ENCODE measurements at regions not wholly inside any gene's neighbourhood (a gene's known extent, or its start where the extent isn't known, plus 50 kb on each side); places are given as distances from the start of the nearest gene placed in this dataset.

DNA sequence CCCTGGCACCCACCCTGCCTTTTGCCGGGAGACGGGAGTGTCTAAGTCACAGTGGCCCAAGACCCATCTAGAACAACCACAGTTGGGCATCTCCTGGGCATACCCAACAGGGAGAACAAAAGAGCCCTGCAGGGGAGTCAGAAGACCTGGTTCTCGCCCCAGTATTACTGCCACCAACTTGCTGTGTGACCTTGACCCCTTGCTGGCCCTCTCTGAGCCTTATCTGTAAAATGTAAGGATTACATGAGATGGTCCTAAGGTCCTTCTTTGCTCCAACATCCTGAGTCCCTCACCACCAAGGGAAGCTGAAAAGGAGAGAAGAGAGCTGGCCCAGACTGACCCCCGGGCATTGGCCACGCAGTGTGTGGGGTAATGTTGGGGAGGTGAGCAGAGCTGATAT lies 119.0 kb downstream of the CCT6B start:
- Histone ChIP-seq H3K4me1 (ENCODE audit: control insufficient read depth in 4 of 4, insufficient read depth in 4 of 4, low read length in 3 of 4) (no peaks in the 10 kb centered on the region), H3K27me3 (ENCODE audit: control insufficient read depth in 4 of 4, insufficient read depth in 4 of 4, low read length in 3 of 4) (no peaks in the 10 kb centered on the region), H3K4me3 (ENCODE audit: low read depth in 1 of 3, low read length in 3 of 3) (no peak overlapping the region), H3K27ac (ENCODE audit: low read depth in 1 of 2, low read length in 2 of 2) (no peak overlapping the region), H3K9me3 (ENCODE audit: control insufficient read depth in 4 of 4, low read length in 3 of 4) (peaks cover 0 to 5% (median 0%) of the 10 kb centered on the region in 4 donors), H3K36me3 (ENCODE audit: control insufficient read depth in 4 of 4, insufficient read depth in 3 of 4, low read depth in 1 of 4, low read length in 3 of 4) (no peaks in the 10 kb centered on the region), H3K9ac (ENCODE audit: low read depth in 1 of 2, low read length in 2 of 2) (no peak overlapping the region)
- TF ChIP-seq RAD21 (IDR thresholded peaks at IDR 0.05) (no peak), YY1 (IDR thresholded peaks at IDR 0.05) (no peak), ZBTB33 (IDR thresholded peaks at IDR 0.05) (no peak), JUND (IDR thresholded peaks at IDR 0.05) (no peak), RXRA (IDR thresholded peaks at IDR 0.05) (no peak), TAF1 (conservative IDR thresholded peaks at IDR 0.05) (no peak), EGR1 (IDR thresholded peaks at IDR 0.05; ENCODE audit: low read depth in 2 of 2) (no peak), SP1 (IDR thresholded peaks at IDR 0.05) (no peak), HNF4A (conservative IDR thresholded peaks at IDR 0.05) (no peak), NR2F2 (IDR thresholded peaks at IDR 0.05) (no peak), GABPA (IDR thresholded peaks at IDR 0.05 in 1 of 2, conservative IDR thresholded peaks at IDR 0.05 in 1 of 2) (no peak), HNF4G (IDR thresholded peaks at IDR 0.05) (no peak)
- TF ChIP-seq, protein P1, sequence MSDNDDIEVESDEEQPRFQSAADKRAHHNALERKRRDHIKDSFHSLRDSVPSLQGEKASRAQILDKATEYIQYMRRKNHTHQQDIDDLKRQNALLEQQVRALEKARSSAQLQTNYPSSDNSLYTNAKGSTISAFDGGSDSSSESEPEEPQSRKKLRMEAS (IDR thresholded peaks at IDR 0.05), result no peak
- TF ChIP-seq, protein P2, sequence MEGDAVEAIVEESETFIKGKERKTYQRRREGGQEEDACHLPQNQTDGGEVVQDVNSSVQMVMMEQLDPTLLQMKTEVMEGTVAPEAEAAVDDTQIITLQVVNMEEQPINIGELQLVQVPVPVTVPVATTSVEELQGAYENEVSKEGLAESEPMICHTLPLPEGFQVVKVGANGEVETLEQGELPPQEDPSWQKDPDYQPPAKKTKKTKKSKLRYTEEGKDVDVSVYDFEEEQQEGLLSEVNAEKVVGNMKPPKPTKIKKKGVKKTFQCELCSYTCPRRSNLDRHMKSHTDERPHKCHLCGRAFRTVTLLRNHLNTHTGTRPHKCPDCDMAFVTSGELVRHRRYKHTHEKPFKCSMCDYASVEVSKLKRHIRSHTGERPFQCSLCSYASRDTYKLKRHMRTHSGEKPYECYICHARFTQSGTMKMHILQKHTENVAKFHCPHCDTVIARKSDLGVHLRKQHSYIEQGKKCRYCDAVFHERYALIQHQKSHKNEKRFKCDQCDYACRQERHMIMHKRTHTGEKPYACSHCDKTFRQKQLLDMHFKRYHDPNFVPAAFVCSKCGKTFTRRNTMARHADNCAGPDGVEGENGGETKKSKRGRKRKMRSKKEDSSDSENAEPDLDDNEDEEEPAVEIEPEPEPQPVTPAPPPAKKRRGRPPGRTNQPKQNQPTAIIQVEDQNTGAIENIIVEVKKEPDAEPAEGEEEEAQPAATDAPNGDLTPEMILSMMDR (IDR thresholded peaks at IDR 0.05; ENCODE audit: low read depth, low read length, missing input control), result no peak
- TF ChIP-seq, protein P3, sequence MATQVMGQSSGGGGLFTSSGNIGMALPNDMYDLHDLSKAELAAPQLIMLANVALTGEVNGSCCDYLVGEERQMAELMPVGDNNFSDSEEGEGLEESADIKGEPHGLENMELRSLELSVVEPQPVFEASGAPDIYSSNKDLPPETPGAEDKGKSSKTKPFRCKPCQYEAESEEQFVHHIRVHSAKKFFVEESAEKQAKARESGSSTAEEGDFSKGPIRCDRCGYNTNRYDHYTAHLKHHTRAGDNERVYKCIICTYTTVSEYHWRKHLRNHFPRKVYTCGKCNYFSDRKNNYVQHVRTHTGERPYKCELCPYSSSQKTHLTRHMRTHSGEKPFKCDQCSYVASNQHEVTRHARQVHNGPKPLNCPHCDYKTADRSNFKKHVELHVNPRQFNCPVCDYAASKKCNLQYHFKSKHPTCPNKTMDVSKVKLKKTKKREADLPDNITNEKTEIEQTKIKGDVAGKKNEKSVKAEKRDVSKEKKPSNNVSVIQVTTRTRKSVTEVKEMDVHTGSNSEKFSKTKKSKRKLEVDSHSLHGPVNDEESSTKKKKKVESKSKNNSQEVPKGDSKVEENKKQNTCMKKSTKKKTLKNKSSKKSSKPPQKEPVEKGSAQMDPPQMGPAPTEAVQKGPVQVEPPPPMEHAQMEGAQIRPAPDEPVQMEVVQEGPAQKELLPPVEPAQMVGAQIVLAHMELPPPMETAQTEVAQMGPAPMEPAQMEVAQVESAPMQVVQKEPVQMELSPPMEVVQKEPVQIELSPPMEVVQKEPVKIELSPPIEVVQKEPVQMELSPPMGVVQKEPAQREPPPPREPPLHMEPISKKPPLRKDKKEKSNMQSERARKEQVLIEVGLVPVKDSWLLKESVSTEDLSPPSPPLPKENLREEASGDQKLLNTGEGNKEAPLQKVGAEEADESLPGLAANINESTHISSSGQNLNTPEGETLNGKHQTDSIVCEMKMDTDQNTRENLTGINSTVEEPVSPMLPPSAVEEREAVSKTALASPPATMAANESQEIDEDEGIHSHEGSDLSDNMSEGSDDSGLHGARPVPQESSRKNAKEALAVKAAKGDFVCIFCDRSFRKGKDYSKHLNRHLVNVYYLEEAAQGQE (IDR thresholded peaks at IDR 0.05), result no peak
- DNase-seq (ENCODE audit: low spot score), result no peak
- 97% methylated on average over 5 of the region's 5 CpGs for WGBS

GRCh38 chr17:34841467-34841866 lies 119.8 kb downstream of the CCT6B start:
- DNase-seq (ENCODE audit: low spot score), result no peak
- no peak overlapping the region for H3K4me3 ChIP-seq (ENCODE audit: low read depth in 1 of 3, low read length in 3 of 3)
- H3K9ac ChIP-seq (ENCODE audit: low read depth in 1 of 2, low read length in 2 of 2), result no peak overlapping the region
- H3K9me3 ChIP-seq (ENCODE audit: control insufficient read depth in 4 of 4, low read length in 3 of 4), result peaks cover 0 to 5% (median 0%) of the 10 kb centered on the region in 4 donors
- WGBS, result 76% methylated on average over 1 of the region's 1 CpG
- no peaks in the 10 kb centered on the region for H3K4me1 ChIP-seq (ENCODE audit: control insufficient read depth in 4 of 4, insufficient read depth in 4 of 4, low read length in 3 of 4)
- H3K27me3 ChIP-seq (ENCODE audit: control insufficient read depth in 4 of 4, insufficient read depth in 4 of 4, low read length in 3 of 4), result no peaks in the 10 kb centered on the region
- no peak overlapping the region for H3K27ac ChIP-seq (ENCODE audit: low read depth in 1 of 2, low read length in 2 of 2)
- no peaks in the 10 kb centered on the region for H3K36me3 ChIP-seq (ENCODE audit: control insufficient read depth in 4 of 4, insufficient read depth in 3 of 4, low read depth in 1 of 4, low read length in 3 of 4)
- no peak for TF ChIP-seq EGR1 (IDR thresholded peaks at IDR 0.05; ENCODE audit: low read depth in 2 of 2)
- TF ChIP-seq FOXA2 (IDR thresholded peaks at IDR 0.05), result no peak
- TF ChIP-seq GABPA (IDR thresholded peaks at IDR 0.05 in 1 of 2, conservative IDR thresholded peaks at IDR 0.05 in 1 of 2), result no peak
- TF ChIP-seq RAD21 (IDR thresholded peaks at IDR 0.05), result no peak
- no peak for TF ChIP-seq TAF1 (conservative IDR thresholded peaks at IDR 0.05)
- no peak for TF ChIP-seq ZBTB33 (IDR thresholded peaks at IDR 0.05)
- no peak for TF ChIP-seq JUND (IDR thresholded peaks at IDR 0.05)
- no peak for TF ChIP-seq RXRA (IDR thresholded peaks at IDR 0.05)
- TF ChIP-seq, protein P3 (IDR thresholded peaks at IDR 0.05), result no peak
- TF ChIP-seq, protein P1 (IDR thresholded peaks at IDR 0.05), result no peak
- no peak for TF ChIP-seq FOXA1 (IDR thresholded peaks at IDR 0.05)
- TF ChIP-seq SP1 (IDR thresholded peaks at IDR 0.05), result no peak
- no peak for TF ChIP-seq HNF4A (conservative IDR thresholded peaks at IDR 0.05)
